ENCODE measurements at regions not wholly inside any gene's neighbourhood (a gene's known extent, or its start where the extent isn't known, plus 50 kb on each side); places are given as distances from the start of the nearest gene placed in this dataset.

- no peak overlapping the region for H3K4me3 Mint-ChIP-seq
- no peaks in the 10 kb centered on the region for H3K9me3 Mint-ChIP-seq
- H3K36me3 Mint-ChIP-seq (ENCODE audit: low read depth) = no peaks in the 10 kb centered on the region
- intact Hi-C loops (cut with micrococcal nuclease) = no loop called here
- peaks cover 20% of the 10 kb centered on the region for H3K27me3 Mint-ChIP-seq
- H3K4me1 Mint-ChIP-seq (ENCODE audit: low read depth) = peaks cover 31% of the 10 kb centered on the region
- H3K27ac Mint-ChIP-seq = no peak overlapping the region
Observed at GRCh38 chr6:44653091-44653490, 265.6 kb downstream of the CDC5L start.

- Mint-ChIP-seq H3K36me3 (ENCODE audit: low read depth) (no peaks in the 10 kb centered on the region), H3K4me1 (ENCODE audit: low read depth) (peaks cover 31% of the 10 kb centered on the region), H3K4me3 (no peak overlapping the region), H3K27me3 (peaks cover 20% of the 10 kb centered on the region), H3K9me3 (peaks cover 7% of the 10 kb centered on the region), H3K27ac (peak overlapping the region; percentile 8)
- intact Hi-C loops (cut with micrococcal nuclease) = loop anchor here (2.0 kb wide), 2 partner anchors 765 to 1061 kb away; no protein-coding TSS in a partner anchor
Observed at GRCh38 chr6:44653761-44654218, 266.3 kb downstream of the CDC5L start.

- peaks cover 30% of the 10 kb centered on the region for H3K4me1 Mint-ChIP-seq (ENCODE audit: low read depth)
- peaks cover 20% of the 10 kb centered on the region for H3K27me3 Mint-ChIP-seq
- no peak overlapping the region for H3K4me3 Mint-ChIP-seq
- H3K9me3 Mint-ChIP-seq = peaks cover 8% of the 10 kb centered on the region
- H3K27ac Mint-ChIP-seq = peak overlapping the region; percentile 37
- H3K36me3 Mint-ChIP-seq (ENCODE audit: low read depth) = no peaks in the 10 kb centered on the region
- intact Hi-C loops (cut with micrococcal nuclease) = loop anchor here (2.0 kb wide), 2 partner anchors 763 to 1059 kb away; no protein-coding TSS in a partner anchor
Observed at GRCh38 chr6:44655412-44656342, 268.2 kb downstream of the CDC5L start.

- H3K4me3 Mint-ChIP-seq = no peak overlapping the region
- H3K36me3 Mint-ChIP-seq (ENCODE audit: low read depth) = no peaks in the 10 kb centered on the region
- intact Hi-C loops (cut with micrococcal nuclease) = no loop called here
- H3K4me1 Mint-ChIP-seq (ENCODE audit: low read depth) = peaks cover 24% of the 10 kb centered on the region
- H3K27me3 Mint-ChIP-seq = peaks cover 20% of the 10 kb centered on the region
- peaks cover 8% of the 10 kb centered on the region for H3K9me3 Mint-ChIP-seq
- H3K27ac Mint-ChIP-seq = no peak overlapping the region
Observed at GRCh38 chr6:44656691-44657090, 269.2 kb downstream of the CDC5L start.

- Mint-ChIP-seq H3K36me3 (ENCODE audit: low read depth) (no peaks in the 10 kb centered on the region), H3K27ac (no peak overlapping the region), H3K4me3 (no peak overlapping the region), H3K4me1 (ENCODE audit: low read depth) (peaks cover 24% of the 10 kb centered on the region), H3K27me3 (peaks cover 20% of the 10 kb centered on the region), H3K9me3 (peaks cover 8% of the 10 kb centered on the region)
- intact Hi-C loops (cut with micrococcal nuclease) = no loop called here
Observed at GRCh38 chr6:44657206-44657819, 269.8 kb downstream of the CDC5L start.

- intact Hi-C loops (cut with micrococcal nuclease) = no loop called here
- H3K27ac Mint-ChIP-seq = no peak overlapping the region
- H3K4me1 Mint-ChIP-seq (ENCODE audit: low read depth) = peaks cover 16% of the 10 kb centered on the region
- H3K27me3 Mint-ChIP-seq = peaks cover 12% of the 10 kb centered on the region
- H3K4me3 Mint-ChIP-seq = no peak overlapping the region
- no peaks in the 10 kb centered on the region for H3K36me3 Mint-ChIP-seq (ENCODE audit: low read depth)
- H3K9me3 Mint-ChIP-seq = peaks cover 8% of the 10 kb centered on the region
Observed at GRCh38 chr6:44658571-44658970, 271.1 kb downstream of the CDC5L start.

- no peak overlapping the region for H3K4me3 Mint-ChIP-seq
Observed at GRCh38 chr6:44659726-44660125, 272.2 kb downstream of the CDC5L start.

GRCh38 chr6:44660561-44661220, 273.2 kb downstream of the CDC5L start:
- intact Hi-C loops (cut with micrococcal nuclease) = no loop called here
- Mint-ChIP-seq H3K9me3 (peaks cover 8% of the 10 kb centered on the region), H3K27ac (no peak overlapping the region), H3K4me1 (ENCODE audit: low read depth) (peaks cover 1% of the 10 kb centered on the region), H3K4me3 (no peak overlapping the region), H3K36me3 (ENCODE audit: low read depth) (no peaks in the 10 kb centered on the region), H3K27me3 (no peaks in the 10 kb centered on the region)

More at GRCh38 chr6:44659726-44660125, 272.2 kb downstream of the CDC5L start:
- no peaks in the 10 kb centered on the region for H3K36me3 Mint-ChIP-seq (ENCODE audit: low read depth)
- peaks cover 9% of the 10 kb centered on the region for H3K4me1 Mint-ChIP-seq (ENCODE audit: low read depth)
- H3K27ac Mint-ChIP-seq = no peak overlapping the region
- intact Hi-C loops (cut with micrococcal nuclease) = no loop called here
- peaks cover 8% of the 10 kb centered on the region for H3K9me3 Mint-ChIP-seq
- H3K27me3 Mint-ChIP-seq = peaks cover 3% of the 10 kb centered on the region

GRCh38 chr6:44661221-44662008, 273.9 kb downstream of the CDC5L start:
- Mint-ChIP-seq H3K36me3 (ENCODE audit: low read depth) (no peaks in the 10 kb centered on the region), H3K4me3 (no peak overlapping the region), H3K9me3 (peaks cover 8% of the 10 kb centered on the region), H3K27ac (no peak overlapping the region), H3K4me1 (ENCODE audit: low read depth) (no peaks in the 10 kb centered on the region), H3K27me3 (no peaks in the 10 kb centered on the region)
- intact Hi-C loops (cut with micrococcal nuclease) = no loop called here

- intact Hi-C loops (cut with micrococcal nuclease) = no loop called here
- Mint-ChIP-seq H3K27me3 (no peaks in the 10 kb centered on the region), H3K36me3 (ENCODE audit: low read depth) (no peaks in the 10 kb centered on the region), H3K27ac (no peak overlapping the region), H3K9me3 (peaks cover 8% of the 10 kb centered on the region), H3K4me3 (no peak overlapping the region), H3K4me1 (ENCODE audit: low read depth) (no peaks in the 10 kb centered on the region)
Observed at GRCh38 chr6:44662461-44663121, 275.1 kb downstream of the CDC5L start.

- H3K27me3 Mint-ChIP-seq = peaks cover 4% of the 10 kb centered on the region
- H3K36me3 Mint-ChIP-seq (ENCODE audit: low read depth) = no peaks in the 10 kb centered on the region
- H3K9me3 Mint-ChIP-seq = no peaks in the 10 kb centered on the region
- no peaks in the 10 kb centered on the region for H3K4me1 Mint-ChIP-seq (ENCODE audit: low read depth)
- H3K27ac Mint-ChIP-seq = no peak overlapping the region
- no peak overlapping the region for H3K4me3 Mint-ChIP-seq
- intact Hi-C loops (cut with micrococcal nuclease) = no loop called here
Observed at GRCh38 chr6:44663860-44664634, 276.5 kb downstream of the CDC5L start.

GRCh38 chr6:44664716-44665115, 277.2 kb downstream of the CDC5L start:
- Mint-ChIP-seq H3K27ac (no peak overlapping the region), H3K4me1 (ENCODE audit: low read depth) (no peaks in the 10 kb centered on the region), H3K27me3 (peaks cover 4% of the 10 kb centered on the region), H3K4me3 (no peak overlapping the region), H3K36me3 (ENCODE audit: low read depth) (no peaks in the 10 kb centered on the region), H3K9me3 (no peaks in the 10 kb centered on the region)
- intact Hi-C loops (cut with micrococcal nuclease) = no loop called here

Measured in dendritic cell treated with granulocyte-macrophage colony-stimulating factor and Interleukin-4, amounts not matched to agents 40 ng/mL and 50 ng/mL, for 4 days (primary cell).